Body of pancreas (tissue), 4 donors: ENCODE measurements at regions not wholly inside any gene's neighbourhood (a gene's known extent, or its start where the extent isn't known, plus 50 kb on each side); places are given as distances from the start of the nearest gene placed in this dataset.

Experiments used
- ATAC-seq: fragments of 150-250 bp; one replicate; pipeline ENCODE4 v1.9.1; 2016
- DNase-seq, 4 donors: peaks; one replicate each; pipeline ENCODE4 v3.0.0-alpha.2; 2019
- H3K27ac ChIP-seq, 4 donors: fragments of 200-600 bp; sonication (generic); 1 replicate in 3 of 4; 2 replicates in 1 of 4; pipeline versions ENCODE4 v1.5.1 to v1.6.1; 2016 to 2019; ENCODE audit warnings: mild to moderate bottlenecking in 1 of 4, mixed read lengths in 1 of 4, moderate library complexity in 1 of 4
- H3K27me3 ChIP-seq, 2 donors: fragments of 200-600 bp; sonication (generic); one replicate each; pipeline ENCODE4 v1.6.0; 2016; ENCODE audit warnings: mild to moderate bottlenecking in 1 of 2
- H3K36me3 ChIP-seq, 2 donors: fragments of 200-600 bp; sonication (generic); replicated peaks in 1 of 2; 2 replicates each; pipeline ENCODE4 v1.5.1; 2016; ENCODE audit warnings: low read depth in 2 of 2; ENCODE audit not compliant: insufficient read depth in 1 of 2
- H3K4me1 ChIP-seq: fragments of 200-600 bp; sonication (generic); one replicate; pipeline ENCODE4 v1.6.0; 2016
- H3K4me3 ChIP-seq, 2 donors: fragments of 200-600 bp; sonication (generic); 1 replicate in 1 of 2; 2 replicates in 1 of 2; pipeline ENCODE4 v1.5.1; 2016 to 2019
- H3K9me3 ChIP-seq, 3 donors: fragments of 200-600 bp; sonication (generic); 1 replicate in 2 of 3; 2 replicates in 1 of 3; pipeline ENCODE4 v1.5.1; 2016
- CTCF ChIP-seq, 7 experiments: fragments of 450-650 bp in 4 of 7; fragments of 200-600 bp in 3 of 7; sonication (generic) in 3 of 7; IDR thresholded peaks; one replicate each; pipeline ENCODE4 v1.5.1; 2016 to 2019; ENCODE audit warnings: antibody characterized with exemption in 7 of 7
- POLR2A ChIP-seq, 3 donors: fragments of 450-650 bp; IDR thresholded peaks; one replicate each; pipeline ENCODE4 v1.6.1; 2016; ENCODE audit warnings: antibody characterized with exemption in 3 of 3, mild to moderate bottlenecking in 2 of 3
- WGBS, 2 donors: methylation state at CpG; one replicate each; pipeline ENCODE4 v1.1.5; 2017; 5-methylcytosine and 5-hydroxymethylcytosine counted together
- intact Hi-C: fragments of 100-400 bp; cut with DNase I; formaldehyde crosslinking; loops from one replicate; pipeline ENCODE4 v1.15.1; 2023

DNA sequence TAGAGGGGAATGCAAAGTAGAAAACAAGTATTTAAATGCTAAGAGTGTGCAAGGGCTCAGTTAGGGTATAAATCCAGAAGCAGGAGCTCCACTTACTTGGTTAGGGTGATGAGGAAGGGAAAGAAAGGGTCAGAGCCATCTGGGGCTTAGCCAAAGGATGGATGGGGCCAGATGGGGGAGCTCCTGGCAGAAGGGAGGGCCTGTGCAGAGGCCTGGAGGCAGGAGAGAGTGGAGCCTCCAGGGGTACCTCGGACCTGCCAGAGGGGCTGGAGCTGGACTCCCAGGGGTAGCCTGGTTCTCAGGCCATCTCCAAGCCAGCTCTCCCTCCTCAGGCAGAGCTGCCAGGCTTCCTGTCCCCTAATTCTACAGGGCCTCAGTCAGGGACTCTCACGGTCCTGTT lies 506.3 kb downstream of the SHQ1 start:
- TF ChIP-seq POLR2A (IDR thresholded peaks at IDR 0.05) = no peak
- TF ChIP-seq CTCF (IDR thresholded peaks at IDR 0.05) = no peak
- Histone ChIP-seq H3K27ac (no peak overlapping the region), H3K9me3 (no peaks in the 10 kb centered on the region), H3K4me1 (no peaks in the 10 kb centered on the region), H3K36me3 (no peaks in the 10 kb centered on the region), H3K27me3 (no peaks in the 10 kb centered on the region), H3K4me3 (no peak overlapping the region)
- intact Hi-C loops = no loop called here
- ATAC-seq (no peak), DNase-seq (no peak)
- 73 to 75% methylated on average over 1 to 2 of the region's 2 CpGs for WGBS, 2 donors

GRCh38 chr3:72341380-72341770 lies 506.9 kb downstream of the SHQ1 start:
- TF ChIP-seq POLR2A (IDR thresholded peaks at IDR 0.05) = no peak
- no peak for TF ChIP-seq CTCF (IDR thresholded peaks at IDR 0.05)
- DNase-seq (no peak), ATAC-seq (no peak)
- no peak overlapping the region for H3K4me3 ChIP-seq
- H3K4me1 ChIP-seq = no peaks in the 10 kb centered on the region
- no peaks in the 10 kb centered on the region for H3K36me3 ChIP-seq
- no peaks in the 10 kb centered on the region for H3K27me3 ChIP-seq
- no peak overlapping the region for H3K27ac ChIP-seq
- WGBS, 2 donors = 92 to 100% methylated on average over 5 of the region's 5 CpGs
- H3K9me3 ChIP-seq = no peaks in the 10 kb centered on the region
- intact Hi-C loops = no loop called here

- Histone ChIP-seq H3K9me3 (no peaks in the 10 kb centered on the region), H3K4me1 (no peaks in the 10 kb centered on the region), H3K27me3 (no peaks in the 10 kb centered on the region), H3K36me3 (no peaks in the 10 kb centered on the region), H3K27ac (peak overlapping the region in 2 of 4 donors; percentile 4 to 41), H3K4me3 (no peak overlapping the region)
- intact Hi-C loops = no loop called here
- TF ChIP-seq POLR2A (IDR thresholded peaks at IDR 0.05) = no peak
- no peak for TF ChIP-seq CTCF (IDR thresholded peaks at IDR 0.05)
- ATAC-seq (peak; percentile 59), DNase-seq (peak in 3 of 4 donors; percentile 26 to 33 (median 28))
- WGBS, 2 donors = 70 to 75% methylated on average over 10 to 12 of the region's 12 CpGs
Observed at GRCh38 chr3:72340476-72341379, 507.5 kb downstream of the SHQ1 start.

DNA sequence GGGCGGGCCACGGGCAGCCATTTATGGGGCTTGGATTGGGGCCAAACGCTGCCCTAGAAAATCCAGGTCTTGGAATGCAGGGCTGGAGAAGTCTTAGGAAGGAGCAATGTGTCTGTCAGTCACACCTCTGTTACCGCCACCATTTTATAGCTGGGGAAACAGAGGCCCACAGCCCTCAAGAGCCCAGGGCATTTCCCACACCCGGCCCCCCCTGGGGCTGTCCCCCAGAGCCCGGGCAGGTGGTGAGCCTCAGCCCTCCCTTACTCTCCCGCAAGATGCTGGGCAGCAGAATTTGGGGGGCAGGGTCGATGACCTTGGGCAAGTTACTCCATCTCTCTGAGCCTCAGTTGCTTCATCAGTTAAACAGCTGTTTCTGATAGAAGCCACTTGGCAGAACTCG lies 508.2 kb downstream of the SHQ1 start:
- ATAC-seq (no peak), DNase-seq (no peak)
- no peak overlapping the region for H3K4me3 ChIP-seq
- H3K27ac ChIP-seq = no peak overlapping the region
- H3K4me1 ChIP-seq = no peaks in the 10 kb centered on the region
- intact Hi-C loops = no loop called here
- no peak for TF ChIP-seq POLR2A (IDR thresholded peaks at IDR 0.05)
- TF ChIP-seq CTCF (IDR thresholded peaks at IDR 0.05) = no peak
- H3K27me3 ChIP-seq = no peaks in the 10 kb centered on the region
- no peaks in the 10 kb centered on the region for H3K36me3 ChIP-seq
- H3K9me3 ChIP-seq = no peaks in the 10 kb centered on the region
- 72 to 76% methylated on average over 6 of the region's 9 CpGs for WGBS, 2 donors

DNA sequence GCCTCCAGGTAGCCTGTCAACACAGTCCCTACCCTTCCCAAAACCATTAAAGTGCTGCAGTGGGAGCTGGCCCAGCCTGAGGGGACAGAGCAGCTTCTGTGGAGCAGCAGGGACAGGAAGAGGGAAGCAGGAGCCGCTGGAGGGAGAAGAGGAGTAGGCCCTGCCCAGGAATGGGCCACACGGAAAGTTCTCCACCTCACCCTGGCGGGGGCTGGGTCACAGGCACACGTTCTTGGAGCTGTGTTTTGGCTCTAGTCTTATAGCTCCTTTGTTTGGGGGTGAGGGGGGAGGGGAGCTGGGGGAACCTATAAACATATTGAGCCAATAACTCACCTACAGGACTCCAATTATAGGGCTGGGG lies 508.6 kb downstream of the SHQ1 start:
- H3K9me3 ChIP-seq = no peaks in the 10 kb centered on the region
- no peaks in the 10 kb centered on the region for H3K36me3 ChIP-seq
- no peak overlapping the region for H3K4me3 ChIP-seq
- intact Hi-C loops = no loop called here
- TF ChIP-seq POLR2A (IDR thresholded peaks at IDR 0.05) = no peak
- no peak for TF ChIP-seq CTCF (IDR thresholded peaks at IDR 0.05)
- no peak overlapping the region for H3K27ac ChIP-seq
- no peaks in the 10 kb centered on the region for H3K27me3 ChIP-seq
- H3K4me1 ChIP-seq = no peaks in the 10 kb centered on the region
- ATAC-seq (peak; percentile 3), DNase-seq (no peak)
- WGBS, 2 donors = 67 to 81% methylated on average over 4 of the region's 4 CpGs
